ENCODE measurements at regions not wholly inside any gene's neighbourhood (a gene's known extent, or its start where the extent isn't known, plus 50 kb on each side); places are given as distances from the start of the nearest gene placed in this dataset.

DNA sequence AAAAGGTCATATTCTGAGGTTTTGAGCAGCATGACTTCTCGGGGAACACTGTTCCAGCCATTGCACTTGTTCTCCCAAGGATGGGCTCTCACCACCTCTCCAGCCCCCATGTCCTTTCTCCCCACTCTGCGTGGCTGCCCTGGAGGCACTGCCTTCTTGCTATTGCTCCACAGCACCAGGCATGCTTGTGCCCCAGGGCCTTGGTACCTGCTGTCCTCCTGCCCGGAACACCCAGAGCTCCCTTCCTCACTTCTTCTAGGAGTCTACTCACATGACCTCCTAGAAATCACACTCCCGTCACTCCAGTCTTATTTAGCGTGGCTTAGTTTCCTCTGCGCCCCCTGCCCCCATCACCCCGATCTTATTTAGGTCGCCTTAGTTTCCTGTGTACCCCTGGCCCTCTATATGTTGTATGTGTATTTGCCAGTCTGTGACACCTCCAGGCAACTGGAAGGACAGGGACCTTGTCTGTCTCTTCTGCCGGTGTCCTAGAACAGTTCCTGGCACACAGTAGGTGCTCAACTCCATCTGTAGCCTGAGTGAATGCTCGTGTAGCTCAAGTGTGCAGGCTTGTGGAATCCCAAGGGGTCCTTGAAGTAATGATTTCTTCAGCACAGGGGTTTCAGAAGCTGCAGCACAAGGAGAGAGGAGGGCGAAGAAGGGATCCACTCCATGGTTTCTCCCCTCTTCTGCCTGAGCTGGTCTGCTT lies 208.6 kb upstream of the CIBAR2 start:
- TF ChIP-seq POLR2AphosphoS5 (IDR thresholded peaks at IDR 0.05; ENCODE audit: insufficient read depth in 1 of 2, low read depth in 1 of 2): no peak
- TF ChIP-seq CTCF (IDR thresholded peaks at IDR 0.05): no peak
- TF ChIP-seq POLR2A (IDR thresholded peaks at IDR 0.05): no peak

All from vagina (tissue), 2 donors.